IPS-20b (cell line): ENCODE measurements at regions not wholly inside any gene's neighbourhood (a gene's known extent, or its start where the extent isn't known, plus 50 kb on each side); places are given as distances from the start of the nearest gene placed in this dataset.

Experiments
- H3K27ac ChIP-seq: one replicate; pipeline ENCODE4 v1.5.1; 2013; ENCODE audit warnings: low read length
- H3K27me3 ChIP-seq: 2 replicates; pipeline ENCODE4 v1.6.1; 2013; ENCODE audit warnings: mild to moderate bottlenecking, low read length, inconsistent platforms; ENCODE audit not compliant: insufficient read depth
- H3K36me3 ChIP-seq: 2 replicates; pipeline ENCODE4 v1.6.1; 2013; ENCODE audit warnings: low read depth, mild to moderate bottlenecking, inconsistent platforms, low read length, moderate library complexity; ENCODE audit not compliant: insufficient read depth
- H3K4me1 ChIP-seq: 2 replicates; pipeline ENCODE4 v1.6.1; 2013; ENCODE audit warnings: mild to moderate bottlenecking, control low read depth, inconsistent platforms, low read length, moderate library complexity; ENCODE audit not compliant: insufficient read depth
- H3K4me3 ChIP-seq: 2 replicates; pipeline ENCODE4 v1.5.1; 2013; ENCODE audit warnings: mild to moderate bottlenecking, low read length, inconsistent platforms
- H3K9ac ChIP-seq: 2 replicates; pipeline ENCODE4 v1.6.1; 2013; ENCODE audit warnings: low read depth, mild to moderate bottlenecking, inconsistent platforms, low read length, moderate library complexity
- H3K9me3 ChIP-seq: 2 replicates; pipeline ENCODE4 v1.6.1; 2013; ENCODE audit warnings: mild to moderate bottlenecking, low read depth, low read length, inconsistent platforms; ENCODE audit not compliant: insufficient read depth

- Histone ChIP-seq H3K9ac (no peak overlapping the region), H3K27ac (no peak overlapping the region), H3K9me3 (no peaks in the 10 kb centered on the region), H3K27me3 (no peaks in the 10 kb centered on the region), H3K4me1 (peaks cover 1% of the 10 kb centered on the region; the same call in 1 of the 2 replicates), H3K4me3 (no peak overlapping the region), H3K36me3 (no peaks in the 10 kb centered on the region)
Measured at GRCh38 chr6:95244751-95245150, 332.6 kb upstream of the MANEA start.

DNA sequence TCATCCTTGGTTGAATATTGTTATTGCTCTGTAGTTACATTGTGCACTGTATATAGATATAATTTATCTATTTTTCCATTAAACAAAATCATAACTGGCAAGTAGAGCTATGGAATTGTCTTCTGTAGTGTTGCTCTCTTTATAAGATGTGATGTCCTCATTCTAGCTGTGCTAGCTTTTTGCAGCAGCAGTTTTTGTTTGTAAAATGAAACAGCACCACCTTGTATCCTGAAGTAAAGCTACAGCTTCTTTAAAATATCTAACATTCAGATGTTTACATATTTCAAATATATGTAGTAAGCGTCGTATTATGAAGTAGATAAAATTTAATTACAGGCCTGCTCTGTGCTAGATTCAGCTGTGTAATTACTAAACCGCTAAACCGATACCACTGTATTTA is 328.8 kb upstream of the MANEA start:
- Histone ChIP-seq H3K36me3 (no peaks in the 10 kb centered on the region), H3K27ac (no peak overlapping the region), H3K4me3 (no peak overlapping the region), H3K9ac (no peak overlapping the region), H3K27me3 (no peaks in the 10 kb centered on the region), H3K9me3 (no peaks in the 10 kb centered on the region), H3K4me1 (no peaks in the 10 kb centered on the region)

DNA sequence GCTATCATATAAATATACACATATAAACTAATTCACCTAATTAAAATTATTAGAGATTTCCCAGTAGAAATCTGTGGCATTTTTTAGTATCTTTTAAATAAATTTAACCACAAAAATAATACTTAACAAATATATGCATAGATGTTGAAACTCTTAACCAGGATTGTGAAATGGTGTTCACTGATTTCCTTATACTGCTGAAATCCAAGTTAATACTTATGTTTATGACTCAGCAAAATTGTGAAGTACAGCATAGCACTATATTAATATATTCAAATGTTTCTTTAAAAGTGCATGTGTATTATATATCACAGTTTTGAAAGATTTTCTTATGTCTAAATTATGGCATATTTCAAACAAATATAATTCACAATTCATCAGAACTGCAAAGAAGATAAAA is 328.2 kb upstream of the MANEA start:
- H3K36me3 ChIP-seq = no peaks in the 10 kb centered on the region
- no peak overlapping the region for H3K4me3 ChIP-seq
- H3K4me1 ChIP-seq = no peaks in the 10 kb centered on the region
- H3K27me3 ChIP-seq = no peaks in the 10 kb centered on the region
- no peaks in the 10 kb centered on the region for H3K9me3 ChIP-seq
- H3K27ac ChIP-seq = no peak overlapping the region
- no peak overlapping the region for H3K9ac ChIP-seq

DNA sequence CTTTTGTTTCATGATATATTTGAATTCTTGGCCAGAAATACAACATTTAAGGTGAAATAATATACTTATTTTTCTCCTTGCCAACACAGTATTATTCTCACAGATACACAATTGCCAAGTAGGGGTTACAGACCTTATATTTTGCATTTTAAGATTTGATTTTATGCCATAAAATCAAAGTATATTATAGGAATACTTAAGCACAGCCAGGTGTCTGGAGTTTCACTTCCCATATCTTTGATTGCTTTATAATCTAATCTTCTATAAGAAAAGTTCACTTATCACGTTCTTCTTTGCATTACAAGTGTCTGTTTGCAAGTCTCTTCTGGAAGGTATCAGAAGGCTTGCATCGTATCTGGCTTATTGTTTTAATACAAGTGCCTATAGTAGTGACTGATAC is 327.7 kb upstream of the MANEA start:
- no peaks in the 10 kb centered on the region for H3K9me3 ChIP-seq
- H3K36me3 ChIP-seq = no peaks in the 10 kb centered on the region
- H3K9ac ChIP-seq = no peak overlapping the region
- no peak overlapping the region for H3K27ac ChIP-seq
- H3K4me3 ChIP-seq = no peak overlapping the region
- no peaks in the 10 kb centered on the region for H3K4me1 ChIP-seq
- H3K27me3 ChIP-seq = no peaks in the 10 kb centered on the region

GRCh38 chr6:95263840-95264239 is 313.5 kb upstream of the MANEA start:
- H3K36me3 ChIP-seq = no peaks in the 10 kb centered on the region
- H3K4me3 ChIP-seq = no peak overlapping the region
- no peaks in the 10 kb centered on the region for H3K27me3 ChIP-seq
- no peak overlapping the region for H3K9ac ChIP-seq
- H3K27ac ChIP-seq = no peak overlapping the region
- peaks cover 7% of the 10 kb centered on the region; the same call in 1 of the 2 replicates for H3K9me3 ChIP-seq
- no peaks in the 10 kb centered on the region for H3K4me1 ChIP-seq

- Histone ChIP-seq H3K36me3 (no peaks in the 10 kb centered on the region), H3K4me3 (no peak overlapping the region), H3K27ac (no peak overlapping the region), H3K27me3 (no peaks in the 10 kb centered on the region), H3K4me1 (no peaks in the 10 kb centered on the region), H3K9me3 (peaks cover 7% of the 10 kb centered on the region; the same call in 1 of the 2 replicates), H3K9ac (no peak overlapping the region)
Measured at GRCh38 chr6:95266537-95267258, 310.6 kb upstream of the MANEA start.

DNA sequence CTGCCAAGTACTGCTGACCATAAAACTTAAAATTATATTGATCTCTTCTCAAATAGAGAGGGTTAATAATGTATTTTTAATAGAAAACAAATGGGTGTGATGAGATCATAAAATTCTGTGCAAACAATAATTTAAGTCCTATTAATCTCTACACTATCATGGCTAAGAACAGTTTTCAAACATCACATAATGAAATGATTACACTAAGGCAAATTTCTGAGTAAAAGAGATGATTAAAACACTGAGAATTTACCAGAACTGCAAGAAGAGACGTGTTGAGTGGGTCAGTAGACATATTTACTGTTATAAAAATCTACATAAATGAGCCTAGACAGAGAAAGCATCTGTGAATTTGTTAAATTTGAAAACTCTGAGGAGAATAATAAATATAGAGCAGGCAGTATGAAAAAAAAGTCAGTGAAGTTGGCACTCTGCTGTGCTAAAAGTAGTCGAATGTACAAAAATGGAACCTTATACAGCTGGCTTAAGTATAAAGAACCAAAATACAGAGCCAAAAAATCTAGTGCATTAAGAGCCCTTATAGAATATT is 302.6 kb upstream of the MANEA start:
- Histone ChIP-seq H3K27me3 (no peaks in the 10 kb centered on the region), H3K4me1 (no peaks in the 10 kb centered on the region), H3K27ac (no peak overlapping the region), H3K9ac (no peak overlapping the region), H3K9me3 (no peaks in the 10 kb centered on the region), H3K4me3 (no peak overlapping the region), H3K36me3 (no peaks in the 10 kb centered on the region)

- H3K9me3 ChIP-seq = no peaks in the 10 kb centered on the region
- H3K9ac ChIP-seq = no peak overlapping the region
- no peaks in the 10 kb centered on the region for H3K36me3 ChIP-seq
- no peak overlapping the region for H3K27ac ChIP-seq
- no peak overlapping the region for H3K4me3 ChIP-seq
- no peaks in the 10 kb centered on the region for H3K27me3 ChIP-seq
- no peaks in the 10 kb centered on the region for H3K4me1 ChIP-seq
Measured at GRCh38 chr6:95279616-95280015, 297.7 kb upstream of the MANEA start.

DNA sequence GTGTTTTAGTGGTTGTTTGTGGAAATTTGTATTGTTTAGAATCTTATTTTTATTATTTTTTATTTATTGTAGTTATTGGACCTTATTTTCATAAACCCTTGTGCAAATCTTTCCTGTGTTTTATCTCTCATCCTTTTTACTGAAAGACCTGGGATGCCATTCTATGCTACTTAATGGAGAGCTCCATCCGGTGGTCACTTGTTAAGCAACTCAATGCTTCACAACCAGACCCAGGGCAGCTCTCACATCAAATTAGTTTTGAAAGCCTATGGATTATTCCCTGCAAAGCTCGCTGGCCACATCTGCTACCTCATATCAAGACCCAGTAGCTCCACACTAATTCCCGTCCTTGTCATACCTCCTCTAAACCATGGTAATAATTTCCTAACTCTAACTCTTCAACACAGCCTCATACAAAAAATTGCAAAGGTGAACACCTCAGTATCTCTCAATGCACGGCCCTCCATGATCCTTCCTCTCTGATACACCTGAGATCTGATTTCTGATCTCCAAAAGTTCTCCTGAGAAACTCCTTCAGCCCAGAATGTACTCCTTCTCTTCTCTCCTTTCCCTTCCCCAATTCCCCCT is 296.6 kb upstream of the MANEA start:
- H3K27ac ChIP-seq = no peak overlapping the region
- no peaks in the 10 kb centered on the region for H3K27me3 ChIP-seq
- no peaks in the 10 kb centered on the region for H3K9me3 ChIP-seq
- H3K9ac ChIP-seq = no peak overlapping the region
- peaks cover 3% of the 10 kb centered on the region; the same call in 1 of the 2 replicates for H3K4me1 ChIP-seq
- H3K36me3 ChIP-seq = no peaks in the 10 kb centered on the region
- no peak overlapping the region for H3K4me3 ChIP-seq

DNA sequence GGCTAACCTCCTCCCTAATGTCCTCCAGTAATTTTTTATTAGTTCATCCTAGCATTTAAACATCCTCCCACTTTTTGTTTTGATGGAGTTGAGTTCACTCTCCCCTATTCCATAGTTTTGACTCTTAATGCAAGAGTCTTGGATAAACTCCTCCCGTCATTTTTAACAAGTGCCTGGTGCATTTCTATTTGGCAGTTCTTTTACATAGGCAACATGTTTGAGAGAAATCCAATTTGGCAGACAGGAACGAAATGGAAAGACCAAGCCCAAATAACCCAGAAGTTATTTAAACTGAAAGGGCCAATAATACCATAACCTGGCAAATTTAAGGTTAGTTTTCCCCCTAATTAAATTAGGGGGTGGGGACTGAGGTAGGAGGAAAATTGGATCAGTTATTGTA is 291.5 kb upstream of the MANEA start:
- Histone ChIP-seq H3K4me1 (peaks cover 6% of the 10 kb centered on the region; the same call in 1 of the 2 replicates), H3K4me3 (no peak overlapping the region), H3K27me3 (no peaks in the 10 kb centered on the region), H3K9me3 (no peaks in the 10 kb centered on the region), H3K36me3 (no peaks in the 10 kb centered on the region), H3K9ac (no peak overlapping the region), H3K27ac (no peak overlapping the region)

DNA sequence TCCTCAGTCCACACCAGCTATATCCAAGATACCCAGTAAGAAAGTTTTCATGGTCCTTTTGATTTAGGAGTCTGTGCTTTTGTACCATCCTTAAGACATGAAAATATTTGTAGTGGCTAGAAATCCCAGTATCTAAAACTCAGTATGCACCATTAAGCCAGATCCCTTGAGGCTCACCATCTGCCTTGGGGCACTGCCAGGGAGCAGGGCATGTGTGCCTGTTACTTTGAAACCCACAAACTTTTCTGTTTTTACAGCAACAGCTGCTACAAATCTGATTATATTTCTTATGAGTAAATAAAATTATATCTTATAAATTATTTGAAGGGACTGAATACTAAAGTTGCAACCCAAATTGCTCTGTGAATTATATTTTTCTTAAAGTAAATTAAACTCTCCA is 290.5 kb upstream of the MANEA start:
- Histone ChIP-seq H3K9ac (no peak overlapping the region), H3K36me3 (no peaks in the 10 kb centered on the region), H3K4me1 (peaks cover 6% of the 10 kb centered on the region; the same call in 1 of the 2 replicates), H3K27ac (no peak overlapping the region), H3K4me3 (no peak overlapping the region), H3K9me3 (no peaks in the 10 kb centered on the region), H3K27me3 (no peaks in the 10 kb centered on the region)

DNA sequence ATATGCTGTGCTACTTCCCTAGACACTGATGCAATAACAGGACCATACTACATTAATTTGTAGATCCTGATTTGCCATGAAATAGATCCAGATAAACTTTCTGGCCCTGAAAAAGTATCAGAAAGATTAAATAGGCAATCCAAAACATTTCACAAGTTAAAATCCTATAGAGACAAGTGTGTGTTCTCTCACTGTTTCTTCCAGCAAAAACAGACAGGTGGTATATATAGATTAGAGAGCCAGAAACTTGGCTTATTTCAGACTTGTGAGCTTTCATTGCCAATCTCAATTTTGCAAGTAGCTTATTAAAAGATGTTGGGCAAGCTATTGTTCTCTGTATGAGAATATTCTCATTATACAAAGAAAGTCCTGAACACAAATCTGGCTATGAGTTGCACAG is 289.1 kb upstream of the MANEA start:
- Histone ChIP-seq H3K9ac (no peak overlapping the region), H3K4me1 (peaks cover 6% of the 10 kb centered on the region; the same call in 1 of the 2 replicates), H3K36me3 (no peaks in the 10 kb centered on the region), H3K27me3 (no peaks in the 10 kb centered on the region), H3K9me3 (no peaks in the 10 kb centered on the region), H3K27ac (no peak overlapping the region), H3K4me3 (no peak overlapping the region)
